8988T (cell line): ENCODE measurements at regions not wholly inside any gene's neighbourhood (a gene's known extent, or its start where the extent isn't known, plus 50 kb on each side); places are given as distances from the start of the nearest gene placed in this dataset.
A peak's percentile ranks its signal among the peaks of the same experiment; 100 is the strongest.

Source experiments
- DNase-seq: peaks from one replicate; pipeline ENCODE4 v3.0.0; 2011

GRCh38 chr2:18422432-18423165, 137.9 kb downstream of the RDH14 start:
- DNase-seq, result no peak

- peak; percentile 26 for DNase-seq
Measured at GRCh38 chr2:18413676-18414396, 146.6 kb downstream of the RDH14 start.

DNA sequence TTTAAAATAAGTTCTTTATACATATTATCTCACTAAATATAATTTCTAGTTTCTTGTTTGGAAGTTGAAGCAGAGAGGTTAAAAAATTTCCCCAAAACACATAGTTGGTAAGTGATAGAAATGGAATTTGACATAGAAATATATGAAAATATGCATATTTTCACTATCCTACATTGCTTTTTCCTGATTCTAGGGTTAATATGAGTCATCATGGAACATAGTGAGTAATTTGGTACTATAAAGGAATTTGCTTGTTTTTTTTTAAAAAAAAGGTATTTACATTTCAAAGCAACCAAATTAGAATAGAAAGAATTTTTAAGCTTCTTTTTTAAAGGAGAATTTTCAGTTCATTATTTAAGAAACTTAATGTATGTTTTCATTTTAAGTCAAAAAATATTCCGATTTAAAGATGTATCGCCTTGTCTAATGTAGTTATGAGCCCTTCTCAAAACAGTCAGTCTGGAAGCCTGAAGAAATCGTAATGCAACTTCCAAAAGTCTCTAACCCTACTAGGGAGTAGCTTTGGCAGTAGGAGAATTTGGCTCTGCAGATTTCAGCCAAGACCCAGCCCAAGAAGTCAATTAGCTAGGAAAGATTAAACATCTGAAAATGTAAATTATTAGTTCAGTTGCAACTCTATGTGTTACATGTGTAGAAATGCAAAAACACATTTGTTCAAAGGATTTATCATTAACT, 147.3 kb downstream of the RDH14 start:
- DNase-seq, result no peak

DNA sequence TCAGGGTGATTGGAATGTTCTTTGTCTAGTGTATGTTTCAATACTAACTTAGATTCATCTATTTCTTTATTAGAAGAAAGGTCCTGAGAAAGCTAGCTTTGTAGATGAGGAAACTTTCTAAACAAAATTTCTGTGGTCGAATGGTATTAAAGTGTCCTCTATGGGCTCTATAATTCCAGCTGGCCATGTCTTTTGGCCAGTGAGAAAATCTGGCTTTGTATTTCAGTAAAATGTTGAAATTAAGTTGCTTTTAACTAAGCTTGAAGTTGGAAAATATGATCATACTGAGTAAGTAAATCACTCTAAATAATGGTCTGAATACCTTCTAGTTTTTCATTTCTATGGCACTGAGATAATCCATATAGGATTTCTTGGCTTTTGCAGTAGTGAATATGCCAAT, 148.8 kb downstream of the RDH14 start:
- DNase-seq, result no peak

DNA sequence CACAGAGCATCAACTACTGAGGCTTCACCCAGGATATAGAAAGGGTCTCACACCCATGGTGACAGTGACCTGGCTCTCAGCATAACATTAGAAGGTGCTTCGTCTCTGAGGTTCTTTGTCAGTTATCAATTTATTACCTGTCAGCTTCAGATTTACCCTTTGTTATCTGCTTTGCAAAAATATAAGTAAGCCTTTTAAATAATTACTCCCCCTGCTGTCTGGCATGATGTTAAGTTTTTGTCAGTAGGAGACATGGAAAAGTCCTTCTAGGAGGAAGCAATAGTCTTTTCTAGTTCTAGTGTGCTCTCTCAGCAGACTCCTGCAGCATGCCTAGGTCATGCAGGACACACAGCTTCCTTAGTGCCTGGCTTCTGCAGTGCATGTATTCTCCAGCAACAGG, 149.9 kb downstream of the RDH14 start:
- DNase-seq, result no peak

DNA sequence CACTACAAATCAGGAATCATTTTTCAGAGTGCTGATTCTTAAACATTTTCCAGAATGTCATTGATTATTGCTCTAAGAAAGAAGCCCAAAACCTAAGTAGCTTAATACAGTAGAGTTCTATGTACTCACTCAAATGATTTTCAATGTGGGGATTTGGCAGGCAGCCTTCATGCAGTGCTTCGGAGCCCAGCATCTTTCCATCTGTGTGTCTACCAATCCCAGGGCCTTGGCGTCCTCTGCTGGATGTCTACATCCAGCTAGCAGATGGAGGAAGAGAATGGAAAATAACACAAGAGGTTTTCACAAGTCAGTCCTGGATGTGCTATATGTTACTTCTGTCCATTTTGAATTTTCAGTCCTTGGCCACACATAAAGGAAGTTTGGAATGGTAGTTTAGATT, 151.8 kb downstream of the RDH14 start:
- DNase-seq, result no peak

- DNase-seq, result no peak
Measured at GRCh38 chr2:18406219-18406618, 154.2 kb downstream of the RDH14 start.

DNA sequence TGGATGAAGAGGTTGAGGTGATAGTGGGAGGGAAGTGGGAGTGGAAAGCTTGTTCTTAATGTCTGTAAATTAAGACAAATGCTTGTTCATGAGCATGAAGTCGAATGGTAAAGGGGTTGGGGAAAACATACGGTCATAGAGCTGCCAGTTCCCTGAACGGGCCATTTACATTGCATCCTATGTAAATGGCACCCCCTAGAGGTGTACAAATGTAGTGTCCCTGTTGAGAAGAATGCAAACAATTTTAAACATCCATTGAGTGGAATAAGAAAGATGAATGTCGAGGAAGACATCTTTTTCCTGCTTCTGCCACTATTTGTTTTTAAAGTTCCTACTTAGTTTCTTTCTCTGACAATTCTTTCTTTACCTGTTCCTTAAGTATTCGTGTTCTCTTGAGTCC, 155.7 kb downstream of the RDH14 start:
- DNase-seq, result no peak

DNA sequence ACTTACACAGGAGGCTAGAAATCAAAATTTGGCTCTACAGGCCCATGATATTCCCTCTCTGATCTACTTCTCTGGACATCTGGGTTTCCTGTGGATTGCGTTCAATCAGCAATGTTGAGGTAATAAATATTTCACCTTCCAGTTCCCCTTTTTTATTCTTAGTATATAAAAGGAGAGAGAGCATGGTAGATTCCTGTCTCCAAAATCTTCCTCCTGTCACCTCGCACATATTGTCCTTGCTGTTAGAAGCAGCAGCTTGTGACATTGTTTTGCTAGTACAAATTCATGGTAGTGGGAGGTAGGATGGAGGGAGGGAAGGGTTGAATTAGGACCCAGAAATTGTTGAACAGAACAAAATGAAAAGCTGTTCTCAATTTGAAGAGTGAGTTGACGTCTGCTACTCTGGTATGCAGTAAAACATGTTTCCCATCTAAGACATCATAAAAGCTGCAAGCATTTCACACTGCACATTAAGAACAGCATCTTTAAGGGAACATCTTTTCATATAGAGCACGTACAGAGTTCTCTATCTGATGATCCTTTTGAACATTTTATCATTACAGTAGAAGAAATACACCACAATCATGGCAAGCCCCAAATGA, 156.4 kb downstream of the RDH14 start:
- no peak for DNase-seq

GRCh38 chr2:18402831-18403230, 157.6 kb downstream of the RDH14 start:
- no peak for DNase-seq

DNA sequence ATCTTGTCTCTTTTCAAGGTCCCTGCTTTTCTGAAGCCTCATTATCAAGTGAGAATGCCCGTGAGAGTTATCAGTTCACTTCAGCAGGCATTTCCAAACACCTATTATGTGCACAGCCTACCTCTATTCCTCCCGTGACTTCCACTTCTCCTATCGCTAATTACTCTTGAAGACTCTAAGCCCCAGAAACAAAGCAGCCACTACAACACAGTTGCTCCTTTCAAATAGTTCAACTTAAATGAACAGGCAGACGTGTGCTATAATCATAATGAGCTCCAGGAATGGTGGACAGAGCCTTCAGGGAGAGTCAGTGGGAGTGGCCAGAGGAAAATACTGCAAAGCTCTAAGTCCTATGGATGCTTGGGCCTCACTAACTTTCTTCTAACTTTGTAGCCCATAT, 159.0 kb downstream of the RDH14 start:
- no peak for DNase-seq

- no peak for DNase-seq
Measured at GRCh38 chr2:18399601-18400000, 160.9 kb downstream of the RDH14 start.

DNA sequence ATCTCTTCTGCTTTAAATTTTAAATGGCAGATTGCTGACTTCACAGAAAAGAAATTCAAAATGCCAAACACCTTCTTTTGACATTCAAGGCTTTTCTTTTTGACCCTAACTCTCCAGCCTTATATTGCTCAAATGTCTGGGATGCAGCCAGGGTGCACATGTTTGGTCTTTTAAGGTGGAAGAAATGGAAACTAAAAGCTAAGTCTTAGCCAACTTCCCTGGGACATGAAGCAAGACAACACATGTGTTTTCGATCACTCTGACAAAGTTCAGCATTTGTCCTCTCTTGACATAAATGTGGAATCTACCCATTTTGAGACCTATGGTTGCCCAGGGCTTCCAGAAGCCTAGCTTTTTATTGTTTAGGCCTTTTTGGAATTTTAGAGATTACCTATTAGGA, 161.6 kb downstream of the RDH14 start:
- no peak for DNase-seq

DNA sequence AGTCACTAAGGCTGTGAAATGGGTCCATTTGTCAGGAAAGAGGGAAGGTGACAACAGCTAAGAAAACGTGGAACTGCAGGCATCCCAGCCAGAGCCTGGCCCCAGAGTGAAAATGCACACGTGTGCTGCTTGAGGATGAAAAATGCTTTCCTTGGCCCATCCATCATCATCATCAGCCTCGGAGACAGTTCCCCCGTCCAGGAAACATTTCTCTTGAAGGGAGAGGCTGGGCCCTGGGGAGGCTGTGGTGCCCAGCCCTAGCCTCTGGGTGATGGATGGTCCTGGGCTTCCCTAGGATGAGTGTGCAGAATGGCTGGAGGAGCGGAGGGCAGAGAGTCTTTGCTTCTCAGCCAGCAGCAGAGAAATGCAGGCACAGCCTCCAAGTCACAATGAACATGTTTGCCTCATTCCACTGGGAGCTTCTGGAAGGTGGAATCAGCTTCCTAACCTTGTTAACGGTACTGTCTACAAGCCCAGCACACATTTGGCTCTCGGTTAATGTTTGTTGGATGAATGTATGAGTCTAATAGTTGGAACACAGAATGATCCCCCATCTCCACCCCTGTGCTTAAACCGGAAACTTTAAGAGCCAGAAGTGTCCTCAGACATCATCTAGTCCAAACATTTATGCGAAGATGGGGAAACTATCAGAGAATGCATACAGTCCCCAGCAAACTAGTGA, 164.0 kb downstream of the RDH14 start:
- no peak for DNase-seq

DNA sequence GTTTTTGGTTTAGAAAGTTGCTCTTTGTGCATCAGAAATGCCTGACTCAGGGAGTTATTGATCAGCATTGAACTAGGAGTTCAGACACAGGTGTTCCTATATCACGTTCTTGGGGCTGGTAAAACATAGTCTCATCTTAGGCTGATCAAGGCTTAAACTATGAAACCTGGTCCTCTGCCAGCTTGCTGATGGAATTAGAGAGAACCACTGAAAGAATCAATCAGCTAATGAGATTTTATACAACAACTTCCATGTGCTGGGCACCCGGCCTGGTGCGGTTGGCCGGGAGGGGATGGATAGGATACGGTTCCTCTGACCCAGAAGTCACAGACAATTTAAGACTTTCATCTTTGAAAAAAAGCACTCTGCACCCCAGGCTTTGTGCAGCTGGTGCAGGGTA, 164.9 kb downstream of the RDH14 start:
- DNase-seq, result no peak

- DNase-seq, result no peak
Measured at GRCh38 chr2:18387441-18388206, 172.8 kb downstream of the RDH14 start.

GRCh38 chr2:18384242-18384641, 176.2 kb downstream of the RDH14 start:
- DNase-seq, result no peak

DNA sequence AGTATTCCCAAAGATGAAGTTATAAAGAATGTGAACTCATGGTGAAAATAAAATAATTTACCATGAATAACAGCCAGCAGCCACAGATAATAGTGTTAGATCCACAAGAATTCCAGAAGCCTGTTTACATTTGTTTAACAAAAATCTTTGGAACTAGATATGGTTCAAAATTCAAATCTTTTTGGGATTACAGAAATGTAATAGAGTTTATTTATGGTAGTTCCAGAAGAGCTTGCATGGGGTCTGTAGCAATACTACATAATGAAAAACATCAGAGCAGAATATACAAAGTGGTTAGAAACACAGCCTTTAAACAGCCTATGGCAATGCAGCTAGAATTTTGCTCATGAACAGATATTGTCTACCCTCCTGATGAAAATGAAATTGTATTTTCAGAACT, 179.1 kb downstream of the RDH14 start:
- DNase-seq, result no peak

DNA sequence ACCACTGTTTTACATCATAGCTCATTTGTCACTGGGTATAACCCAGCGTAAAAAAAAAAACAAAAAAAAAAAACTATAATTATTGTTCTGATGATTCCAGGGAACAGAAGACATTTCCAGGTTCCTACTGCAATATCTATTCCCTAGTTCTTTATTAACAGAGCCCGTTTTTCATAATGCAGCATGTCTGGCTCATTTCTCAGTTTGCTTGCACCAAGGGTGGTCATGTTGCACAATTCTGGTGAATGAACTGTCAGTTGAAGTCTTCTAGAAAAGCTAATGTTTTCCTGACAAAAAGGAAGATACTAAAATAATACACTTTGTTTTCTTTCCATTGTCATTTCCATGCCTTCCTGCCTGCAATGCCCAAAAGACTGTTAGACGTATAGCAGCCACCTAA, 180.1 kb downstream of the RDH14 start:
- no peak for DNase-seq

DNA sequence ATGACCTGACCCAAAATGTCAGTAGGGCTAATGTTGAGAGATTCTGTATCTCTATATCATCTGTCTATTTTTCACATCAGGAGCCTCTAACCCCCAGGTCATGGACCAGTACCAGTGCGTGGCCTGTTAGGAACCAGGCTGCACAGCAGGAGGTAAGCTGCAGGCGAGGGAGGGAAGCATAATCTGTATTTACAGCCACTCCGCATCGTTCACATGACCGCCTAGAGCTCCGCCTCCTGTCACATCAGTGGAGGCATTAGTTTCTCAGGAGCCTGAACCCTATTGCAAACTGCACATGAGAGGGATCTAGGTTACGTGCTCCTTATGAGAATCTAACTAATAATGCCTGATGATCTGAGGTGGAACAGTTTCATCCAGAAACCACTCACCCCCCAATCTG, 180.6 kb downstream of the RDH14 start:
- DNase-seq, result no peak

DNA sequence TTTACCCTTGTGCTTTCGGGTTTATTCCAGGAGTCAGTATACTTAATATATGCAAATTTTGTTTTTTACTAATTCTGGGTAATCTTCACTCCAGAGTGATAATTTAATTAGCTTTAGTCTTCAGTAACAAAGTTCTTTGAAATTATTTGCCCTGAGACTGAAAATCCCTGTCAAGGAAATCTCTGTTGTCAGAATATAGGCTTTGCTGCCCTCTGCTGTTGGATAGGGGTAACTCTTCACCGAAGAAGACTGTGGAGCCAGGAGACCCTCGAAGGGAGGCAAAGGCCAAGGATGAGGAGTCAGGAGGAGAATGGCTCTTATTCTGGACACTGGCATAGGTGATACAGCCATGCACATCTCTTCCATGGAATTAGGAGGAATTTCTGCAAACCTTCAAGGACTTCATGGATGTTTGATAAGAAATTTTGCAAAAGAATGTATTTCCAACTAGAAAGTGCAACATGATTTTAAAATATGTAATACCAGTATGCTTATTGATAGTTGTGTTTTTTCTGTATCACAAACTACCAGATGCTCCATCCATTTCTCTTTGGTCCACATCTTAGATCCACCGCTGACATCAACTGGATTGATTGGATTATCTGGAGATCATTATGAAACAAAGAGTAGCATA, 182.3 kb downstream of the RDH14 start:
- no peak for DNase-seq

DNA sequence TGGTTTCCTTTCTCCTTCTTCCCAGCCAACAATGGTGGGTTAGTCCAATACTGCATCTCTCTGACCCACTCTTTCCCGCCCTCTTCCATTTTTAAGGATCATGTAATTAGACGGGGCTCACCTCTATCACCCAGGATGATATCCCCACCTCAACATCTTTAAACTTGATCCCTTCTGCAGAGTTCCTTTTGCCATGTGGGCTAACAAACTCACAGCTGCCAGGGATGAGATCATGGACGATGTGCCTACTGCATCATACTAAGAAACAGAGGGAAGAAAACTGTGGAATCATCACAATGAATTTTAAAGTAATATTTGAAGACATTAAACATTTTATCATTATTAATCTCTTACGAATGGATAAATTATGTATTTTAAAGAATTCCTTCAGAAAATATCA, 183.5 kb downstream of the RDH14 start:
- DNase-seq, result no peak
